SK-N-SH (cell line): ENCODE measurements at regions not wholly inside any gene's neighbourhood (a gene's known extent, or its start where the extent isn't known, plus 50 kb on each side); places are given as distances from the start of the nearest gene placed in this dataset.
A peak's percentile ranks its signal among the peaks of the same experiment; 100 is the strongest.

Experiments
- CTCF ChIA-PET: fragments of 300-600, 350-600 bp; formaldehyde crosslinking; extraction: SDS; loops from one replicate; lab custom pipeline; 2021; lab: Yijun Ruan, JAX
- POLR2A ChIA-PET: fragments of 350-600 bp; sonication (Branson Sonifier 250); formaldehyde crosslinking; extraction: SDS; loops from one replicate; lab custom pipeline; 2020; ENCODE audit warnings: antibody characterized with exemption, inconsistent platforms; lab: Yijun Ruan, JAX
- DNase-seq: peaks from one replicate; pipeline ENCODE4 v3.0.0; 2012
- H2AFZ ChIP-seq: fragments of 200-600 bp; sonication (generic); 2 replicates; pipeline ENCODE4 v1.8.1; 2016; ENCODE audit warnings: antibody characterized with exemption, mild to moderate bottlenecking, low read depth
- H3F3A ChIP-seq: fragments of 200-600 bp; sonication (generic); replicated peaks from 2 replicates; pipeline ENCODE3; 2016; ENCODE audit warnings: antibody characterized with exemption, mild to moderate bottlenecking; ENCODE audit not compliant: insufficient read depth
- H3K27ac ChIP-seq, 2 experiments: fragments of 200-500 bp in 1 of 2; fragments of 200-600 bp in 1 of 2; sonication (Bioruptor generic) in 1 of 2; sonication (generic), shearing (Covaris generic) in 1 of 2; 2 replicates each; pipeline versions ENCODE4 v1.5.1 to v1.6.1; 2014 to 2016; ENCODE audit warnings: low read depth in 2 of 2, inconsistent platforms in 1 of 2, low read length in 1 of 2, mild to moderate bottlenecking in 1 of 2, mixed read lengths in 1 of 2
- H3K27me3 ChIP-seq: fragments of 200-600 bp; sonication (generic), shearing (Covaris generic); 2 replicates; pipeline ENCODE4 v1.6.1; 2016; ENCODE audit warnings: mixed run types; ENCODE audit not compliant: insufficient read depth
- H3K36me3 ChIP-seq, 2 experiments: fragments of 200-500 bp in 1 of 2; fragments of 200-600 bp in 1 of 2; sonication (Bioruptor generic) in 1 of 2; sonication (generic) in 1 of 2; replicated peaks in 1 of 2; 2 replicates each; pipeline versions ENCODE3 to v1.5.1; 2014 to 2016; ENCODE audit warnings: low read length in 1 of 2, mild to moderate bottlenecking in 1 of 2; ENCODE audit not compliant: insufficient read depth in 2 of 2, control insufficient read depth in 1 of 2
- H3K4me1 ChIP-seq, 2 experiments: fragments of 200-500 bp in 1 of 2; fragments of 200-600 bp in 1 of 2; sonication (Bioruptor generic) in 1 of 2; sonication (generic), shearing (Covaris generic) in 1 of 2; 2 replicates each; pipeline versions ENCODE4 v1.5.1 to v1.6.1; 2014 to 2016; ENCODE audit warnings: low read depth in 1 of 2, low read length in 1 of 2, mixed run types in 1 of 2; ENCODE audit not compliant: insufficient read depth in 2 of 2, control insufficient read depth in 1 of 2
- H3K4me2 ChIP-seq: fragments of 200-600 bp; sonication (generic), shearing (Covaris generic); 2 replicates; pipeline ENCODE4 v1.6.1; 2017; ENCODE audit warnings: mixed run types
- H3K4me3 ChIP-seq, 2 experiments: fragments of 200-500 bp in 1 of 2; fragments of 200-600 bp in 1 of 2; sonication (Bioruptor generic) in 1 of 2; sonication (generic), shearing (Covaris generic) in 1 of 2; 2 replicates each; pipeline versions ENCODE4 v1.5.1 to v1.8.1; 2014 to 2016; ENCODE audit warnings: low read depth in 2 of 2, inconsistent platforms in 1 of 2, low read length in 1 of 2, mild to moderate bottlenecking in 1 of 2, mixed read lengths in 1 of 2, moderate library complexity in 1 of 2
- H3K79me2 ChIP-seq: fragments of 200-600 bp; sonication (generic); 2 replicates; pipeline ENCODE4 v1.8.1; 2017; ENCODE audit warnings: mild to moderate bottlenecking; ENCODE audit not compliant: insufficient read depth
- H3K9ac ChIP-seq: fragments of 200-600 bp; sonication (generic); 2 replicates; pipeline ENCODE4 v1.6.1; 2017; ENCODE audit warnings: mixed run types
- H3K9me2 ChIP-seq: fragments of 200-600 bp; sonication (generic); 2 replicates; pipeline ENCODE4 v1.6.1; 2017; ENCODE audit warnings: mixed run types
- H3K9me3 ChIP-seq: fragments of 200-600 bp; sonication (generic); 2 replicates; pipeline ENCODE4 v1.6.1; 2017; ENCODE audit warnings: mixed run types, mild to moderate bottlenecking, moderate library complexity
- H4K20me1 ChIP-seq: fragments of 200-600 bp; sonication (generic); 2 replicates; pipeline ENCODE4 v1.6.1; 2017; ENCODE audit warnings: mild to moderate bottlenecking, mixed run types; ENCODE audit not compliant: insufficient read depth
- EP300 ChIP-seq, 2 experiments: IDR thresholded peaks; 2 replicates each; pipeline versions ENCODE4 v1.4.0 to v1.6.1; 2012; ENCODE audit warnings: borderline replicate concordance in 1 of 2, low read depth in 1 of 2, low read length in 1 of 2
- EZH2phosphoT487 ChIP-seq: fragments of 200-600 bp; sonication (generic); IDR thresholded peaks from 2 replicates; pipeline ENCODE4 v1.6.1; 2017; ENCODE audit warnings: low read depth, mixed run types, mild to moderate bottlenecking, antibody characterized with exemption, moderate library complexity, borderline replicate concordance
- FOXJ3 ChIP-seq: sonication (generic); formaldehyde crosslinking; IDR thresholded peaks from 2 replicates; pipeline ENCODE4 v1.5.1; 2020; ENCODE audit warnings: mild to moderate bottlenecking, missing genetic modification reagents
- FOXM1 ChIP-seq: IDR thresholded peaks from 2 replicates; pipeline ENCODE4 v1.4.0; 2012; ENCODE audit warnings: low read depth, mild to moderate bottlenecking
- IRF3 ChIP-seq: fragments of 150-350 bp; IDR thresholded peaks from 2 replicates; pipeline ENCODE4 v1.6.1; 2016; ENCODE audit warnings: mild to moderate bottlenecking, low read depth, low read length
- JUND ChIP-seq: IDR thresholded peaks from 2 replicates; pipeline ENCODE4 v1.4.0; 2012
- MAX ChIP-seq: IDR thresholded peaks from 2 replicates; pipeline ENCODE4 v1.4.0; 2012; ENCODE audit warnings: low read depth
- MEF2A ChIP-seq: IDR thresholded peaks from 2 replicates; pipeline ENCODE4 v1.4.0; 2012; ENCODE audit warnings: low read depth, borderline replicate concordance
- NFIC ChIP-seq: IDR thresholded peaks from 2 replicates; pipeline ENCODE4 v1.4.0; 2012; ENCODE audit warnings: borderline replicate concordance
- NRF1 ChIP-seq: IDR thresholded peaks from 2 replicates; pipeline ENCODE4 v1.6.1; 2012; ENCODE audit warnings: low read depth, mild to moderate bottlenecking, low read length
- PBX3 ChIP-seq: IDR thresholded peaks from 2 replicates; pipeline ENCODE4; 2012
- POLR2AphosphoS5 ChIP-seq: IDR thresholded peaks from 2 replicates; pipeline ENCODE4 v1.6.1; 2012; ENCODE audit warnings: low read depth, low read length
- RAD21 ChIP-seq: IDR thresholded peaks from 2 replicates; pipeline ENCODE4 v1.6.1; 2012; ENCODE audit warnings: mild to moderate bottlenecking, low read length
- RFX5 ChIP-seq: IDR thresholded peaks from 2 replicates; pipeline ENCODE4 v1.6.1; 2012; ENCODE audit warnings: mild to moderate bottlenecking, improper control_type of control experiment, low read length
- RXRA ChIP-seq: IDR thresholded peaks from 2 replicates; pipeline ENCODE4 v1.4.0; 2012; ENCODE audit warnings: low read depth, mild to moderate bottlenecking, borderline replicate concordance
- SIN3A ChIP-seq: IDR thresholded peaks from 2 replicates; pipeline ENCODE4 v1.6.1; 2012; ENCODE audit warnings: low read depth, mild to moderate bottlenecking, low read length, moderate library complexity, borderline replicate concordance
- SMC3 ChIP-seq: IDR thresholded peaks from 2 replicates; pipeline ENCODE4 v1.6.1; 2012; ENCODE audit warnings: low read depth, low read length, improper control_type of control experiment
- TAF1 ChIP-seq: IDR thresholded peaks from 2 replicates; pipeline ENCODE4 v1.6.1; 2012; ENCODE audit warnings: low read depth, mild to moderate bottlenecking, low read length, moderate library complexity, borderline replicate concordance
- TCF12 ChIP-seq: IDR thresholded peaks from 2 replicates; pipeline ENCODE4 v1.4.0; 2012
- USF1 ChIP-seq: IDR thresholded peaks from 2 replicates; pipeline ENCODE4 v1.4.0; 2012; ENCODE audit warnings: low read depth, borderline replicate concordance
- USF2 ChIP-seq: fragments of 150-350 bp; IDR thresholded peaks from 2 replicates; pipeline ENCODE4 v1.6.1; 2017; ENCODE audit warnings: antibody characterized with exemption, low read length, low read depth, borderline replicate concordance
- ZBTB33 ChIP-seq: IDR thresholded peaks from 2 replicates; pipeline ENCODE4 v1.4.0; 2012; ENCODE audit warnings: low read depth, borderline replicate concordance
- WGBS: methylation state at CpG from one replicate; pipeline ENCODE4 v1.1.6; 2017; ENCODE audit warnings: low lambda C conversion rate; 5-methylcytosine and 5-hydroxymethylcytosine counted together

GRCh38 chr2:66867063-66867441 lies 432.1 kb downstream of the MEIS1 start:
- Histone ChIP-seq H3F3A (peaks cover 16% of the 10 kb centered on the region), H3K27ac (peak overlapping the region in 1 of 2 experiments; percentile 12; a peak in 1 of 4 replicates), H3K9me3 (no peaks in the 10 kb centered on the region), H2AFZ (no peak overlapping the region), H3K4me3 (no peak overlapping the region), H3K79me2 (no peaks in the 10 kb centered on the region), H3K4me2 (peak overlapping the region; percentile 21; the same call in 1 of the 2 replicates), H3K4me1 (peaks cover 10 to 20% of the 10 kb centered on the region in 2 experiments), H4K20me1 (no peaks in the 10 kb centered on the region), H3K9ac (no peak overlapping the region), H3K27me3 (no peaks in the 10 kb centered on the region), H3K9me2 (no peaks in the 10 kb centered on the region), H3K36me3 (no peaks in the 10 kb centered on the region)
- DNase-seq, result no peak
- 42% methylated on average over 2 of the region's 2 CpGs for WGBS
- ChIA-PET POLR2A (no interaction called here), CTCF (interaction anchor here (0.6 to 1.0 kb wide), 3 partner anchors 31 to 455 kb away, joined by 3 to 5 read pairs (median 3); no protein-coding TSS in a partner anchor)
- TF ChIP-seq PBX3 (peak; percentile 45; the same call in 1 of the 2 replicates), NRF1 (no peak), TCF12 (peak; percentile 63), EP300 (IDR thresholded peaks at IDR 0.05; ENCODE audit: borderline replicate concordance in 1 of 2, low read depth in 1 of 2, low read length in 1 of 2) (0 out of 4 replicates have a peak, but pooled peaks of 1 of the 2 experiments have one; percentile 30)

GRCh38 chr2:66869076-66869475 lies 434.2 kb downstream of the MEIS1 start:
- Histone ChIP-seq H3K4me1 (peaks cover 10 to 33% of the 10 kb centered on the region in 2 experiments), H3K27ac (peak overlapping the region in 1 of 2 experiments; percentile 70; a peak in 2 of 4 replicates), H2AFZ (peak overlapping the region; percentile 17; the same call in 1 of the 2 replicates), H3K36me3 (no peaks in the 10 kb centered on the region), H3K79me2 (no peaks in the 10 kb centered on the region), H3K9me2 (no peaks in the 10 kb centered on the region), H3K27me3 (no peaks in the 10 kb centered on the region), H3K4me3 (no peak overlapping the region), H3K9ac (no peak overlapping the region), H3K9me3 (no peaks in the 10 kb centered on the region), H3F3A (no peaks in the 10 kb centered on the region), H3K4me2 (no peak overlapping the region), H4K20me1 (no peaks in the 10 kb centered on the region)
- ChIA-PET POLR2A (no interaction called here), CTCF (no interaction called here)
- 41% methylated on average over 3 of the region's 3 CpGs for WGBS
- DNase-seq, result no peak
- no peak for TF ChIP-seq POLR2AphosphoS5
- no peak for TF ChIP-seq SIN3A
- no peak for TF ChIP-seq USF2
- no peak for TF ChIP-seq RAD21
- no peak for TF ChIP-seq ZBTB33
- no peak; the same call in 1 of the 2 replicates for TF ChIP-seq RXRA
- TF ChIP-seq RFX5, result no peak
- TF ChIP-seq USF1, result no peak
- TF ChIP-seq FOXJ3, result no peak
- TF ChIP-seq JUND, result peak; percentile 32; the same call in 1 of the 2 replicates
- no peak for TF ChIP-seq FOXM1
- TF ChIP-seq IRF3, result no peak
- peak; percentile 18; the same call in 1 of the 2 replicates for TF ChIP-seq NFIC
- TF ChIP-seq MEF2A, result peak; percentile 83; the same call in 1 of the 2 replicates
- TF ChIP-seq MAX, result no peak
- TF ChIP-seq TAF1, result no peak
- no peak for TF ChIP-seq EZH2phosphoT487
- no peak for TF ChIP-seq SMC3
